ENCODE measurements at regions not wholly inside any gene's neighbourhood (a gene's known extent, or its start where the extent isn't known, plus 50 kb on each side); places are given as distances from the start of the nearest gene placed in this dataset.

- H3K27ac ChIP-seq (ENCODE audit: low read depth in 1 of 2, low read length in 2 of 2): no peak overlapping the region
- peaks cover 17% of the 10 kb centered on the region for H3K27me3 Mint-ChIP-seq
- H3K9me3 ChIP-seq (ENCODE audit: control insufficient read depth in 1 of 2, insufficient read depth in 1 of 2, low read length in 2 of 2): no peaks in the 10 kb centered on the region
- intact Hi-C loops (cut with DNase I, micrococcal nuclease): no loop called here
- no peaks in the 10 kb centered on the region for H3K4me1 ChIP-seq (ENCODE audit: insufficient read depth, low read length)
- H3K9me3 Mint-ChIP-seq: no peaks in the 10 kb centered on the region
- no peaks in the 10 kb centered on the region for H3K4me1 Mint-ChIP-seq (ENCODE audit: low read depth)
- no peaks in the 10 kb centered on the region for H3K36me3 ChIP-seq (ENCODE audit: insufficient read depth, low read length)
- TF ChIP-seq, protein P1, sequence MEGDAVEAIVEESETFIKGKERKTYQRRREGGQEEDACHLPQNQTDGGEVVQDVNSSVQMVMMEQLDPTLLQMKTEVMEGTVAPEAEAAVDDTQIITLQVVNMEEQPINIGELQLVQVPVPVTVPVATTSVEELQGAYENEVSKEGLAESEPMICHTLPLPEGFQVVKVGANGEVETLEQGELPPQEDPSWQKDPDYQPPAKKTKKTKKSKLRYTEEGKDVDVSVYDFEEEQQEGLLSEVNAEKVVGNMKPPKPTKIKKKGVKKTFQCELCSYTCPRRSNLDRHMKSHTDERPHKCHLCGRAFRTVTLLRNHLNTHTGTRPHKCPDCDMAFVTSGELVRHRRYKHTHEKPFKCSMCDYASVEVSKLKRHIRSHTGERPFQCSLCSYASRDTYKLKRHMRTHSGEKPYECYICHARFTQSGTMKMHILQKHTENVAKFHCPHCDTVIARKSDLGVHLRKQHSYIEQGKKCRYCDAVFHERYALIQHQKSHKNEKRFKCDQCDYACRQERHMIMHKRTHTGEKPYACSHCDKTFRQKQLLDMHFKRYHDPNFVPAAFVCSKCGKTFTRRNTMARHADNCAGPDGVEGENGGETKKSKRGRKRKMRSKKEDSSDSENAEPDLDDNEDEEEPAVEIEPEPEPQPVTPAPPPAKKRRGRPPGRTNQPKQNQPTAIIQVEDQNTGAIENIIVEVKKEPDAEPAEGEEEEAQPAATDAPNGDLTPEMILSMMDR (IDR thresholded peaks at IDR 0.05): no peak
- H3K36me3 Mint-ChIP-seq (ENCODE audit: low read depth): no peaks in the 10 kb centered on the region
- no peaks in the 10 kb centered on the region for H3K27me3 ChIP-seq (ENCODE audit: control insufficient read depth in 1 of 2, insufficient read depth in 2 of 2, low read length in 2 of 2)
- no peak overlapping the region for H3K4me3 Mint-ChIP-seq
- H3K4me3 ChIP-seq (ENCODE audit: low read length): no peak overlapping the region
- CTCF ChIA-PET: interaction anchor here (0.6 kb wide), 1 partner anchor 96 kb away, joined by 3 read pairs; no protein-coding TSS in a partner anchor
- no peak overlapping the region for H3K27ac Mint-ChIP-seq
- ATAC-seq (ENCODE audit: poor library complexity): no peak
- POLR2A ChIA-PET: no interaction called here
- no peak for DNase-seq
Observed at GRCh38 chr13:59274958-59275727, 888.6 kb downstream of the DIAPH3 start.

GRCh38 chr13:59276436-59276835 is 887.3 kb downstream of the DIAPH3 start:
- no peak overlapping the region for H3K27ac Mint-ChIP-seq

GRCh38 chr13:59277106-59277505 is 886.6 kb downstream of the DIAPH3 start:
- no peak for ATAC-seq (ENCODE audit: poor library complexity)
- no peaks in the 10 kb centered on the region for H3K36me3 Mint-ChIP-seq (ENCODE audit: low read depth)
- Histone ChIP-seq H3K36me3 (ENCODE audit: insufficient read depth, low read length) (no peaks in the 10 kb centered on the region), H3K27ac (ENCODE audit: low read depth in 1 of 2, low read length in 2 of 2) (no peak overlapping the region), H3K9me3 (ENCODE audit: control insufficient read depth in 1 of 2, insufficient read depth in 1 of 2, low read length in 2 of 2) (peaks cover 0 to 4% of the 10 kb centered on the region in 2 experiments), H3K4me1 (ENCODE audit: insufficient read depth, low read length) (no peaks in the 10 kb centered on the region), H3K27me3 (ENCODE audit: control insufficient read depth in 1 of 2, insufficient read depth in 2 of 2, low read length in 2 of 2) (no peaks in the 10 kb centered on the region), H3K4me3 (ENCODE audit: low read length) (no peak overlapping the region)
- TF ChIP-seq, protein P1 (IDR thresholded peaks at IDR 0.05): no peak
- H3K27ac Mint-ChIP-seq: no peak overlapping the region
- ChIA-PET CTCF (no interaction called here), POLR2A (no interaction called here)
- peaks cover 5% of the 10 kb centered on the region for H3K27me3 Mint-ChIP-seq
- no peak overlapping the region for H3K4me3 Mint-ChIP-seq
- H3K9me3 Mint-ChIP-seq: no peaks in the 10 kb centered on the region
- intact Hi-C loops (cut with DNase I, micrococcal nuclease): no loop called here
- no peaks in the 10 kb centered on the region for H3K4me1 Mint-ChIP-seq (ENCODE audit: low read depth)
- DNase-seq: no peak

More at GRCh38 chr13:59276436-59276835, 887.3 kb downstream of the DIAPH3 start:
- peaks cover 9% of the 10 kb centered on the region for H3K27me3 Mint-ChIP-seq
- DNase-seq (no peak), ATAC-seq (ENCODE audit: poor library complexity) (no peak)
- ChIA-PET POLR2A (interaction anchor here (0.8 kb wide), 1 partner anchor 76 kb away, joined by 3 read pairs; no protein-coding TSS in a partner anchor), CTCF (no interaction called here)
- intact Hi-C loops (cut with DNase I, micrococcal nuclease): no loop called here
- no peaks in the 10 kb centered on the region for H3K36me3 Mint-ChIP-seq (ENCODE audit: low read depth)
- no peaks in the 10 kb centered on the region for H3K27me3 ChIP-seq (ENCODE audit: control insufficient read depth in 1 of 2, insufficient read depth in 2 of 2, low read length in 2 of 2)
- H3K4me3 ChIP-seq (ENCODE audit: low read length): no peak overlapping the region
- H3K9me3 Mint-ChIP-seq: no peaks in the 10 kb centered on the region
- TF ChIP-seq, protein P1 (IDR thresholded peaks at IDR 0.05): no peak
- H3K27ac ChIP-seq (ENCODE audit: low read depth in 1 of 2, low read length in 2 of 2): no peak overlapping the region
- no peaks in the 10 kb centered on the region for H3K36me3 ChIP-seq (ENCODE audit: insufficient read depth, low read length)
- no peak overlapping the region for H3K4me3 Mint-ChIP-seq
- peaks cover 0 to under 1% of the 10 kb centered on the region in 2 experiments for H3K9me3 ChIP-seq (ENCODE audit: control insufficient read depth in 1 of 2, insufficient read depth in 1 of 2, low read length in 2 of 2)
- no peaks in the 10 kb centered on the region for H3K4me1 Mint-ChIP-seq (ENCODE audit: low read depth)
- no peaks in the 10 kb centered on the region for H3K4me1 ChIP-seq (ENCODE audit: insufficient read depth, low read length)

All from CD4-positive, alpha-beta T cell (primary cell).